HPDE6-E6E7 (cell line): ENCODE measurements at regions not wholly inside any gene's neighbourhood (a gene's known extent, or its start where the extent isn't known, plus 50 kb on each side); places are given as distances from the start of the nearest gene placed in this dataset.
"Not testable (repeated sequence)": the region's sequence is repeated elsewhere in the genome, so short reads cannot be mapped to it uniquely, and the experiment has no call there.

ENCODE experiments used
- DNase-seq: peaks from one replicate; pipeline ENCODE4 v3.0.0; 2011; ENCODE audit warnings: missing footprints; ENCODE audit errors: extremely low spot score

DNA sequence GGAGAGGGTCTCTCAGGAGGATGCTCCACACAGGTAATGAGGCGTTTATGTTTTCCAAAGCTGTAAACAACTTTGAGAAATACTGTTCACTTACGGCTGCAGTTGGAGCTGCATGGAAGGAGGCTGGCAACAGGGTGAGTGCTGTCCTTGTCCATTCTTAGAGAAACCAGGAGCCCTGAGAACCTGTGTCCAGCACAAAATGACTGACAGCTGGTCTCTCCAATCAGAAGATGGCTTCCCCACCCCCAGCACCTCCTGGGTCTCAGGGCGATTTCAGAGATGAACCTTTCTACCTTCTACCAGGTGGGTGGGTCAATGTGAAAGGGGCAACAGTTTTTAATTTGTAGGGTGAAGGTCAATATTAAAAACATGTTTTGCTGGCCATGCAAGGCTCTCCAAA is 353.6 kb downstream of the NPHP4 start:
- DNase-seq = no peak

DNA sequence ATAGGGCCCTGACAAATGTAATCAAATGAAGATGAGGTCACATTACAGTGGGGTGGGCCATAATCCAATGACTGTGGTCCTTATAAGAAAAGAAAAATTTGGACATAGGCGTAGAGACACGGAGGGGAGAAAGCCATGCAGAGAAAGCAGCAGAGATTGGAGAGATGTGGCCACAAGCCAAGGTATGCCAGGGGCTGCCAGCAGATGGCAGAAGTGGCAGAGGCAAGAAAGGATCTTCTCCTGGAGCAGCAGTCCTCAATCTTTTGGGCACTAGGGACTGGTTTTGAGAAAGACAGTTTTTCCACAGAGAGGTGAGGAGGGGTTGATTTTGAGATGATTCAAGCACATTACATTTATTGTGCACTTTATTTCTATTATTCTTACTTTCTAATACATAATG is 355.1 kb downstream of the NPHP4 start:
- no peak for DNase-seq

DNA sequence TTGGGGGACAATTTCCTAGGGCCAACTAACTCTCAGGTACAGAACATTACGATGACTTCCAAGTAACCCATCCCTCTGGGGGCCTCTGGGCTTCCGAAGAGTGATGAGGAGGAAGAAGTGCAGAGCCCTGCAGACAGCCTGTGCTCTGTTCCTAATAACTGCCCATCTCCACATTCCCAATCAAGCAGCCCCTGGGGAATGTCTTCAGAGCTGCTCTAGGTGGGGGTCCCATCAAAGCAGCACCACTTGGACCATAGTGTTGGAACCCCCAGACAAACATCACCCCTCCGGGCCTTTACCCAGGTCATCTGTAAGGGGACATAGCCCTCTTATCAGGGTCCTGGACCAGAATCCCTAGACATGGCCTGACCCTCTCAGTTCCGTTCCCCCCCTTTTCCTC is 357.3 kb downstream of the NPHP4 start:
- no peak for DNase-seq

DNA sequence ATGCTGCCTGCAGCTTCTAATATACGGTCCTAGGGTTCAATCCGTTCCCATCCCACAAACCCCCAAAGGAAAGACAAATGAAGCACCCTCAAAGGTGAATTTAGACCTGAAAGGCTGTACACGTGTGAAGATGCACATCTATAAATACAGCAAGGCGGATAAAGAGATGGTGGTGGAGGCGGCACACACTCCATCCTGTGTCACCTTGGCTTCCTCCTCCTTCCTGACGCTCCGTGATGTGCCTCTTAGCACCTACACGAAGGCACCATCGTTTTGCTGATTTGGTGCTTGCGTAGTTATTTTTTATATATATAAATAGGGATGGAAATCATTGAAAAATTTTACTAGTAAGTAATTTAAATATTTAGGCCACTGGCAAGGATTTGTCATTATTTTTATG is 359.4 kb downstream of the NPHP4 start:
- no peak for DNase-seq

DNA sequence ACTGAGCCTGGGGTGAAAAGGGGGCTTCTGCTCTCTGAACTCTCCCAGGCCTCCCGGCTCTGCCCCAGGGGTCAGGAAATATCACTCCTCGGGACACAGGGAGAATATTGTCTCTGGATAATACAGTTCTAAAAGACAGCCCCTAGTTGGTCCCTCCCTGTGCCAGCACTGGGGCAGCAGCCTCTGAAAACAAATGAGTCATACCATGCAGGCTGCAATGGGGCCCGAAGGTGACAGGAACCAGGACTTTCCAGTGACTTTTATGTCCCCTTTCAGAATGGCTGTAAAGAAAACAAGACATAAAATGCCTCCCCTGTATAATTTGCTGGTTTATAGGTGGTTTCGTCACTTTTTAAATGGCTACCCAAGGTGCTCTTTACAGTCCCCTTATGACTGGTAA is 360.0 kb downstream of the NPHP4 start:
- no peak for DNase-seq

DNA sequence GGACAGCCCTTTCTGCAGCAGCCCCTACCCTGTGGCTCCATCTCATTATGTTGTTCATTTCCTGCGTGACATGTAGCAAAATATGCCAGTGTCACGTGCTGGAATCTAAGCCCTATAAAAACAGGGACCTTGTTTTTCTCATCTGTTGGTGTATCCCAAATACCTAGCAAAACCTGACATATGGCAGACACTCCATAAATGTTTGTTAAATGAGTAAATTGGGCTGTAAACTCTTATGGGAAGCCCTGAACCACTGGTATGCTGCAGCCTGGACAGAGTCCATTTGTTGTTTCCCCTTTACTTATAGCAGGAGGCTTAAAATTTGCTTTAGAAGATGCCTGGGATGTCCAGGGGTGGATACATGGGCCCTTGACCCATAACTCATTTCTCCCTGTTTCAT is 363.8 kb downstream of the NPHP4 start:
- DNase-seq = no peak

DNA sequence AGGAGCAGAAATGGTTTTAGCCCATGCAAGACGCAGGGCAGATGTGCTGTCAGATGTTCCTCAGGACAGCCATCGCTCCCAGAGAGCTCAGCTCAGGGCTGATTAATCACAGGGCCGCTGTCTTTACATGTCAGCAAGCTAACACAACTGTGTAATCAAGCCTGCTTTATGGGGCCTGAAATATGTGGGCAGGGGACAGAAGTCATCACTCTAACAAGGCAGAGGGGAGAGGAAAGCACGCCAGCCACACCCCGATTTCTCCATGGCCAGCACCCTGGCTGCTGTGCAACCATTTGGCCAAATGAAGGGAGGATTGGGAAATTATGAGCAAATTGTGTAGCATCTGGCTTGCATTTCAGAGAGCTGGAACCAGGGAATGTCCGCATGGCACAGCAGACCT is 368.8 kb downstream of the NPHP4 start:
- DNase-seq = no peak

DNA sequence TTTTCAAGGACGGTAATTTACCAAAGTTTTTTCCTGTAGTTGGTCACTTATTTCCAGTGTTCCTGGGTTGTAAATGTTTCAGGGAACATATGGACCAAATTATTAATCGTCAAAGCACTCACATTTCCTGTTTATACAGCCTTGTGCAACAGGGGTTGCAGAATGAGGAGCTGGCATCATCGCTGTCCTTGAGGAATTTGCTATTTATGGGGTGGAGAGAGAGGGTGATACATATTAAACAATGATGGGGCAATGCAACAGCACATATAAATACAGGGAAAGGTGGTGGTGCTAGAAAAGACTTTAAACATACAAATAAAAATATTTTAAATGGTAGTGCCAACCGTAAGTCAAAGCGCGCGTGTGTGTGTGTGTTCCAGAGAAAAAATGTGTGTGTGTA is 369.8 kb downstream of the NPHP4 start:
- DNase-seq = no peak

DNA sequence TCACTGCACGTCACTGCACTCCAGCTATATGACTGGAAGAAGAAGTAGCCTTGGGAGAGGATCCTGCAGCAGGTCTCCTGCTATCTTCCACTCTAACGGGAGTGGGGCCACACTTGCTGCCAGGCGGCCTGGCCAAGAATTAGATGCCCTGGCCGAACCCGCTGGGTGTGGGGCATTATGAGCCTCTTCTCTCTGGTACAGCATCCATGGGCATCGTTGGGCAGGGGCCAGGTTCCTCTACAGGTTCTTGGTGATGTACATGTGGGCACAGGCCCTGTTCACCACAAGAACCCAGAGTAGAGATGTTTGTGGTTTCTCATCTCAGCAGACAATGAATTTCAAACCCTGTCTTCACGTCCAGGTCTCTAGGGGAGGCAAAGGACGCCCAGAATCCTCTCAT is 370.5 kb downstream of the NPHP4 start:
- no peak for DNase-seq

DNA sequence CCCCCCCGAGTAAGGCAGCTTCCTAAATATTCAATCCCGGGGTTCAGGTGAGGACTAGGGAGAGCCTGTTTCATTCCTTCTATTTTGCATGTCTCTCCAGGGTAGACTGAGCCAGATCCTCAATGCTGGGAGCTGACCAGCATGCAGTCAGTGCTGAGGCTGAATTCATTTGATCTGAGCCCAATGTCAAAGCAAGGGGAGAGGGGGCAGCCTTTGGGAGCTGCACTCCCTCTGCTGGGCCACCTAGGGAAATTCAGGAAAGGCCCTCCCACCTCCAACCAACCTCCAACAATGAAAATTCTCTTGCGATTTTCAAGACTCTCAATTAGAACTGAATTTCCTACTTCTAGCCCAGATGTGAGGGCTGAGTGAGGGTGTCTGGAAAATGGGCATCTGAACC is 371.2 kb downstream of the NPHP4 start:
- DNase-seq = no peak

DNA sequence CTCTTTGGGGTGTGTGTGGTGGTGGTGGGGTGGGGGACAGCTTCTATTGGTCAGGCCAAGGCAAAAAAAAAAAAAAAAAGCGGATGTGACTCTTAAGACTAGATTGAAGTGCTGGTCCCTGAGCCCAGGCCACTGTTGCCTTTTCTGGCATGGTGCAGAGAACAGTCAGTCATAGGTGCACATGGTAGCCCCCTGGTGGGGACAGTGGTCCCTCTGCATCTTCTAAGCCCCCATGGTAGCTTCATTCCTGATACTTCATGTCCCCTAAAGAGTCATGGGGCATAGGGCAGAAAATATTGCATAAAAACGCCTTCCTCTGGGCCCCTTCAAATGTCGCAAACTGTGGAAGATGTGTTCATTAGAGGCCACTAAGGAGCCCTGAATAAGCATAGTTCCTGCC is 371.8 kb downstream of the NPHP4 start:
- DNase-seq = no peak

DNA sequence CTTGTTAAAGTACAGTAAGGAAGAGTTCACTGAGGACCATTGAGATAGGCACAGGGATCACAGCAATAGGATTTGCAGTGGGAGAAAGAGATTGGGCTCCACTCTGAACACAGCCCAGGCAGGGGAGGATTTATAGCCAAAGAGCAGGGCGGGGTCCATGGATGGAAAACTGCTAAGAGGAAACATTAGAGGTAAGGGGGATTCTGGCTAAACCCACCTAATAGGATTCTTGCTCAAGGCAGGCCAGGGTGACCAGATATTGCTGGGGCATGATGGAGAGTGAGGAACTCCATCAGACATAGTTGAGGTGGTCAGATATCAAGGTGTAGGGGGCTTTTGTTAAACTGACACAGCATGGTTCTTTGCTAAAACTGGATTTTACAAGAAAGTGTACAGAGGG is 372.8 kb downstream of the NPHP4 start:
- DNase-seq = no peak

DNA sequence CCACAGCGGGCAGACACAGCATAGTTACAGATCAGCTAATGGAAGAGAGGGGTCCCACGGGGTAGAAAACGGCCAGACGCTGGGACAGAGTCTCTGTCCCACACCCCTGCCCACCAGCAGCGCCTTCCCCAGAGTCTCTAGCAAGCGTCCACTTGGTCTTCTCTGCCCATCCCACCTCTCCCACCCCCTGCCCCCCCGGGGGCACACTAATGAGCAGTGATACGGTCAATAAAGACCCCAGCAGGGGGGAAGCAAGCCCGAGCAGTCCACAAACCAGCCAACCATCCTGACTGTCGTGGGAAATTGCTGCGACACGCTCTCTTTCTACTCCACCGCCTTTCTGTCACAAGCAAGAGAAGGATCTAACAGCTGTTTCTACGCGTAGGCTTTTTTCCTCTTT is 374.7 kb downstream of the NPHP4 start:
- DNase-seq = no peak

DNA sequence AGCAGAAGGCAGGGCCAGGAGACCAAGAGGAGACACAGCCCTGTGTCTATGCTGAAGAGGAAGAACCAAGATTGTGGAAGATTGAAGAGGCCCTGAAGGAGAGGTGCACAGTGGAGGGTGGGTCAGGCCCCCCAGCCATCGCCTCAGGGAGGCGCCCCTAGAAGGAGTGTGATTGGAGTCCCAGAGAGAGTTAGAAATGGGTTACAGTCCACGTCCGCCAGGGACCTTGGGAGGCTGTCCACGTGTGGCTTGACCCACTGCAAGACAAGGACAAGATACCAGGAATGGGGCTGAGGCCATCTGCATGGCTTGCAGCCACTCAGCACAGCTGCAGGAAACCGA is 375.1 kb downstream of the NPHP4 start:
- DNase-seq = no peak

DNA sequence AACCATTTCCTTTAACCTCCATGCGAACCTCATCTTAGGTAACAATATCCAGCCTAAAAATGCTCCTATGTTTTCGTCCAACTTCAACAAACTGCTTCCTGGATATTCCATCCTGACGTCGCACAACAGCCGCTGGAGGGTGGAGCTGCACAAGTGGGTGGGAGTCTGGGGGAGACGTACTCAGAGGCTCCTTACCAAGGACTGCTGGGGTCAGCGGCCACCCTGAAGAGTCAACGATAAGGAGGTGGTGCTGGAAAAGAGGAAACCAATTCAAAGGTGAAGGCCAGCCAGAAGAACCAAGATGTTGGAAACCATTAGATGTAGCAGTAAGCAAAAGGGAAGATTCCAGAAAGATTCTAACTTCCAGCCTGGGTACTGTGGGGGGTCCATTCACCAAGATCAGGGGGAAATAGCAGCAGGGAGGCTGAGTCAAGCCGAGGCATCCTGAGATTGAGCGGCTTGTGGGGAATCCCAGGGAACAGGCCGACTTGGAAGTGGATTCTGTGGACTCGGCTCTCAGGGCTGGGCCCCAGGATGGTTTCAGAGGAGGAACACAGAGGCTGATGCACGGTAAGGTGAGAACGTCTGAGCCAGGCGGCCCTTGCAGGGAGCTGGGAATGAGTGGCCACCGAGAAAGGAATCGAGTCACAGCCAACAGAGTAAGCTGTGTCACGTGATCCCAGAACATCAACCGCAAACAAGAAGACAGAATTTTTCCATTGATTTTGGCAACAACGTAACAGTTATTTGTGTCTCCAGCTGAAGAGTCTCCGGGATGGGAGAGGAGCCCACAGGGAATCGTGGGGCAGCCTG is 375.7 kb downstream of the NPHP4 start:
- no peak for DNase-seq

DNA sequence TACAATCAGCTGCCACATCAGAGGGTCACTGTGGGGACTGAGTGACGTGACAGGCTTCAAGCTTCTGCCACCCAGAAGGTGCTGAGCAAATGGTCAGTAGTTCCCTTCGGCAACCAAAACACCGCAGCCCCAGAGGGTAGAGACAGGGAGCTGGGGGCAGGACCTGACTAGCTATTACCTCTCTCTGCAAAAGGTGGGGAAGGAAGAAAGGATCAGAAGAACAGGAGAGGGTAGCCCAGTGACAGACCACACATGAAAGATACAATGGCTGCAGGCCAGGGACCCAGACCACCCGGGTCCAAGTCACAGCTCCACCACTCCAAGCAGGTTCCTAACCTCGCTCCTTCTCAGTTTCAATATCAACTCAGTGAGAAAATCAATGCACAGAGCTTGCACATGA is 377.1 kb downstream of the NPHP4 start:
- DNase-seq = no peak

DNA sequence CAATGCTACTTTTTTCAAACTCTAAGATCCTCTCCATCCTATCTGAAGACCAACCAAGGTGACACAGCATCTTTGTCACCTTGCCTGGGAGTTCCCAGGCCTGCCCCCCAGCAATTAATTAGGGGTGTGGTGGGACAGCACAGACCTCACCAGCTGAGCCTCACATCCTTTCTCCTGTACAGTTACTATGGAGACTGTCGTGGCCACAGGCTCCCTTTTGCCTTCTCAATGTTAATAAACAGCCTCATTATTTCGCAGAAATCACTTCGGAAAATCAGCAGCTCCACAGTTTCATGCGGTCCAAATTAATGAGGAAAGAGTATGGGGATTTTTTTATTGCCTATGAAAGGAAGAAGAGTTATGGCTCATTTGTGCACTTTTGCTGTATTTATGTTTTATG is 378.3 kb downstream of the NPHP4 start:
- no peak for DNase-seq

DNA sequence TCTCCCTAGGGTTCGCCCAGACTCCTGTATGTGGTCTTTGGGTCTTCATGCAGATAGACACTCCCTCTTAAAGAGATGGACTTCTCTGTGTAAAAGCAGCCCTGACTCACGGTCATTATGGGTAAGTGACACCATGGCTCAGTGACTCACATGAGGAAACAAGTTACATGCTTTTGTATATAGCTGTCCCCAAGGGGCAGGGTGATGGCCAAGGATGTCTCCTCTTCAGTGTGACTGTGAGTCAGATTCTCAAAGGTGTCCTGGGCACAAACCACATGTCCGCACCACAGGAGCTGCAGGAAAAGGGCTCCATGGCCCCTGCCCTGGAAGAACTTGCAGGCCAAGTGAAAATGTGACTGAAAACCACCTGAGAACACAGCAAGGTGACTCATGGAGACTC is 380.4 kb downstream of the NPHP4 start:
- DNase-seq = no peak

DNA sequence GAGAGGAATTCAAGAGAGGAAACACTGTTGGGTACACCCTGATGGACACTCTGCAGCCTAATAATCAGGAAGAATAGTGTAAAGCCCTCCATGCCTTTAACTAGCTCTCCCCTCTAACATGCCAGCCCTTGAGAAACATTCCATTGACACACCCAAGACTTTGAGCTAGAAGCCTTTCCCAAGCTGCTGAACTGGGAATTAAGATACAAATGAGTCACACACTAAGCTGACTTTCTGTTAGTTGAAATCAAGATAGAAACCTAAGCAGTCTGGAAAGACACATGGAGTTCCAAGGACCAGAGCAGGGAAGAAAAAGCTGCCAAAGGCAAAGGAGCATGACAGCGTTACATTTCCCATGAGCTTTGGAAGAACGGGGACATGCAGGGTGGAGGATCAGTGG is 380.8 kb downstream of the NPHP4 start:
- no peak for DNase-seq

DNA sequence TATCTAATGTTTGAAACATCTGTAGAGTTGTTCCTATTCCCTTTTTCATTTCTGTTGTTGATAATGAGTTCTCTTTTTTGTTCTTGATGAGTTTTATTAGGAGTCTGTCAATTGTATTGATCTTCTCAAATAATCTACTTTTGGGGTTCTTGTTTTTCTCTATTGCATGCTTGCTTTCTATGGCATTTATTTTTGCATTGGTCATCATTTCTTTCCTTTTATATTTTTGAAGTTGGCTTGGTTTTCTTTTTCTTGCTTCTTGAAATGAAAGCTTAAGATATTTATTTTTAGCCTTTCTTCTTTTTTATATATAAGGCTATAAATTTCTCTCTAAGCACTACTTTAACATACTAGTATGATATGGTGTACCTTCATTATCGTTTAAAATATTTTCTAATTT is 381.8 kb downstream of the NPHP4 start:
- no peak for DNase-seq

DNA sequence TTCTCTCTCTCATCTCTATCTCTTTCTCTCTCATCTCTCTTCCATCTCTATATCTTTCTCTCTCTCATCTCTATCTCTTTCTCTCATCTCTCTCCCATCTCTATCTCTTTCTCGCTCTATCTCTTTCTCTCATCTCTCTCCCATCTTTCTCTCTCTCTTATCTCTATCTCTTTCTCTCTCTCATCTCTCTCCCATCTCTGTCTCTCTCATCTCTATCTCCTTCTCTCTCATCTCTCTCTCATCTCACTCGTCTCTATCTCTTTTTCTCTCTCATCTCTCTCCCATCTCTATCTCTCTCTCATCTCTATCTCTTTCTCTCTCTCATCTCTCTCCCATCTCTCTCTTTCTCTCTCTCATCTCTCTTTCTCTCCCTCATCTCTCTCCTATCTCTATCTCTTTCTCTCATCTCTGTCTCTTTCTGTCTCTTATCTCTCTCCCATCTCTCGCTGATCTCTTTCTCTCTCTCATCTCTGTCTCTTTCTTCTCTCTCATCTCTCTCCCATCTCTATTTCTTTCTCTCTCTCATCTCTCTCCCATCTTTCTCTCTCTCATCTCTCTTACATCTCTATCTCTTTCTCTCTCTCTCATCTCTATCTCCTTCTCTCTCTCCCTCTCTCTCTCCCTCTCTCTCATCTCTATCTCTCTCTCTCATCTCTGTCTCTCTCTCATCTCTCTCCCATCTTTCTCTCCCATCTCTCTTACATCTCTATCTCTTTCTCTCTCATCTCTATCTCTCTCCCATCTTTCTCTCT is 388.7 kb downstream of the NPHP4 start:
- no peak for DNase-seq

DNA sequence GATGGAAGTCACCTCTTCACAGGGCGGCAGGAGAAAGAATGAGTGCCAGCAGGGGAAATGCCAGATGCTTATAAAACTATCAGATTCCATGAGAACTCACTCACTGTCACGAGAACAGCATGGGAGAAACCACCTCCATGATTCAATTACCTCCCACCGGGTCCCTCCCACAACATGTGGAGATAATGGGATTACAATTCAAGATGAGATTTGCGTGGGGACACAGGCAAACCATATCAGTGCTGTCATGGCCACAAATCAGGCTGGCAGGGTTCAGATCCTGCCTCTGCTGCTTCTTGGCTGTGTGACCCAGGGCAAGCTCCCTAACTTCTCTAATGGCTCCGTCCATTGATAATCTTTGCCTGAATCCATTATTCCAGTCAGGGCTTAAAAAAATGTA is 389.5 kb downstream of the NPHP4 start:
- not testable (repeated sequence) for DNase-seq

DNA sequence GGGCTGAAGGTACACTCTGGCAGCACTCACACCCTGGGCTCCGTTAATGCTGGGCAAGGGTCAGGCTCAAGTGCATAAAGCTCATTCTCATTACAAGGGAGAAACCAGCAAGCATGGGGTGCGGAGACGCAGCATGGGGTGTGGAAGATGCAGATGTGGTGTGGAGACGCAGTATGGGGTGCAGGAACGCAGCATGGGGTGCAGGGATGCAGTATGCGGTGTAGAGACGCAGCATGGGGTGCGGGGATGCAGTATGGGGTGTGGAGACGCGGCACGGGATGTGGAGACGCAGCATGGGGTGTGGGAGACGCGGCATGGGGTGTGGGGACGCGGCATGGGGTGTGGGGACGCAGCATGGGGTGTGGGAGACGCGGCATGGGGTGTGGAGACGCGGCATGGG is 390.7 kb downstream of the NPHP4 start:
- DNase-seq = no peak

DNA sequence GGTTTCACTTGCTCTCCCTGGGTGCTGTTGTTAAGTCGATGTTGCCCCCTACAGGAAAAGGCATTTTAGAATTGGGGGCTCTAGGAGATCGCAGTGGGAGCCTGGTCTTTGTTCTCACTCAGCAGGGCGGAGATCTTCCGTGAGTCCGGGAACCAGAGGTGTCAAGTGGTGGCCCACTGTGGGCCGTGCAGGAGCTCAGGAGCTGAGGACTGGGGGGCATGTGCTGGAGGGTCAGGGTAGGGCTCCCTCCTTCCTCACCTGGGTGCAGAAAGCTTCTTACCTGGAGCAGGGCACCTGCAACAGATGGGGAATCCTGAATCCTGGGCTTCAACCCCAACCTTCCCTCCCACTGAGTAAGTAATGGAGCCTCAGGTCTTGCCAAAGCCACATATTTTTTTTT is 392.7 kb downstream of the NPHP4 start:
- DNase-seq = no peak
